GM19025 (cell line): ENCODE measurements at regions not wholly inside any gene's neighbourhood (a gene's known extent, or its start where the extent isn't known, plus 50 kb on each side); places are given as distances from the start of the nearest gene placed in this dataset.

ENCODE experiments used
- ATAC-seq: cut with Tn5 transposase; IDR thresholded peaks from one replicate; pipeline ENCODE4 v1.9.1; 2021; ENCODE audit warnings: mild to moderate bottlenecking, low read depth, moderate library complexity; ENCODE audit not compliant: unreplicated experiment

GRCh38 chr3:18054625-18055024 lies 312.2 kb upstream of the TBC1D5 start:
- no peak for ATAC-seq

DNA sequence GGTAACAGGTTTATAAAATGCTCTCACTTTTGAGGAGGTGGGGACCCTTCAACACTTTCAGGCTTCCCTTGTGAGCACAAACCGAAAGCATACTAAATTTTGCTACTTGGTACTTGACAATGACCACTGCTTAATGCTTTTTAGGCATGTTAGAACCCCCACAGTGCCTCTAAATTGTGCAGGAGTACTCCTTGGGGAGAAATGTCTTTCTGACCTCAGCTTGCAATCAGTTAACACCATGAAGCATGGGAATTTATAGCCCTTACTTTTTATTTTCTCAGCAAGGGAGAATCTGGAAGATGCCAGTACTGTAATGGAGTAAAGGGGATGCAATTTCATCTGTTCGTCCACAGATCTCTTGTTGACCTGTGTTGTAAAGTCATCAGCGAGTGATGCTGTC lies 308.9 kb upstream of the TBC1D5 start:
- no peak for ATAC-seq

- no peak for ATAC-seq
Observed at GRCh38 chr3:18049096-18049495, 306.7 kb upstream of the TBC1D5 start.

GRCh38 chr3:18047052-18047451 lies 304.6 kb upstream of the TBC1D5 start:
- ATAC-seq = no peak

DNA sequence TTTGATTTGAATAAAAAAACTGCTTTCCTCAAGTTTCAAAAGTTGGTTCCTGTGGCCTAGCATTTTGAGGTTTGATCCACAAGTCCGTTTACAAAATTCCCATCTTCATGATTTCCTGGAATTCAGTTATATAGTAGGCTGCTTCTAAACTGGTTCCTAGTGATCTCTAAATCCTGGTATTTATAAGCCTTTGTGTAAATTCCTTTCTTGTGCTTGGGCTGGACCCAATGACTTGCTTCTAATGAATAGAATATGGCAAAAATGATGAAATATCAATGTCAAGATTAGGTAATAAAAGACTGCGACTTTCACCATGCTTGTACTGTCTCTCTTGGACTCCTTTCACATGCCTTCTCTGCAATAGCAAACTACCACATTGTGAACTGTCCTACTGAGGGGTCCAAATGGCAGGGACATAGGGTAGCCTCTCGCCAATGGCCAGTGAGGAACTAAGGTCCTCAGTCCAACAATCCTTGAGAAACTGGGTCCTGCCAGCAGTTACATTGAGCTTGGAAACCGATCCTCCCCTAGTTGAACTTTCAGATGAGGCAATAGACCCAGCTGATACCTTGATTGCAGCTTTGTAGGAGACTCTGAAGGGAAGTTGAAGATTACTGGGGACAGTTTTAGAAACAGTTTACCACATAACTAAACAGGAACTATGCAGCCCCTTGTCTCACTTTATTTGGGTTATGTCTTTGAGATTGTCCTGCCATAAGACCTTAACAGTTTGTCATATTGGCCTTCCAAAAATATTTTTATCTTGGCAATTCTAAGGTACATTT lies 303.9 kb upstream of the TBC1D5 start:
- no peak for ATAC-seq

- ATAC-seq = no peak
Observed at GRCh38 chr3:18044971-18045880, 302.8 kb upstream of the TBC1D5 start.

GRCh38 chr3:18044191-18044590 lies 301.8 kb upstream of the TBC1D5 start:
- no peak for ATAC-seq

DNA sequence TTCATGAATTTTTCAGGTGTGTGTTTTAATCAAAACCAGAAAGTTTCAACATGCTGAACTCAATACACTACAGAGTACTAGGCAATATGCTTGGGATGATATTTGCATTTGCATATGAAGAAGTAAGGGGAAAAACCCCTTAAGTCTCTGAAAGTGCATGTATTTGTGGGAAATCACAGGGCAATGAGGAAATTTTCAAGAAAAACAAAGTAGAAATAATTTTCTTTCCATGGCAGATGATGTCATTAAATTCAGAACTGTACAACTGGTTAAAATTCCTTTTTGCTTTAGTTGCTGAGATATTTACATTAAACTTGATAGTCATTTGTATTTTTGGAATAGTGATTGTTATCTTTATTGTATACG lies 294.0 kb upstream of the TBC1D5 start:
- no peak for ATAC-seq

DNA sequence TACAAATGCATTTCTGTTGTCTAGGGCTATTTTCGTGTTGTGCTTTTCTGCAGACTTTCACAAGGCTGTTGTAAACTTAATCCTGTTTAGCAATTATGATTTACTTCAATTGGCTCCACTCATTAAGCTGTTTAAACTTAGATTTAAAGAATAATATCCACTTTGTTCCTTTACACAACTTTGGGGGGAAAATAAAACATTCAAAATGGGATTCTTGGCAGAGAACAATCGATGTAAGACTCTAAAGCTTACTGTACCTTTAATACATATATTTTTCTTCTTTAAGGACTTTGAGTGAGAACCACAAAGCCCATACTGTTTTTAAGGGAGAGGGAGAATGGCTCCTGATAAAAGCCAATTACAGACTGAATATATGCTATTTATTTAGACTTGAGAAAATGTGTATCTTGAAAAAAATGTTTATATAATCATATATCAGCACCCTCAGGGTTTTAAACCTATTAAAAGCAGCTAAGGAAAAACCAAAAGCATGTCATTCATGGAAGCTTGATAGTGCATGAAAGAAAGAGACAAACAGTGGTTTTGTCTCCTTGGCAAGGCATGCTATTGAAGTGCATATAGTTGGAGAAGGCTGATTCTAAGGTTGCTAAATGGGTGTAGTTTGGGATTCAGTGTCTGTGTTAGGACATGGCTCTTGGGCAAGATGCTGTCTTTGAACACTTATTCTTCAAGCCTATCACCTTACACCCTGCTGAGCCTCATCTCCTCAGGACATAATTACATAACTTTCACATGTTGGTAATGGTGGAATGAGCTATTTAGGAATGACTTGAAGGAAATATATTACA lies 293.4 kb upstream of the TBC1D5 start:
- ATAC-seq = no peak

GRCh38 chr3:18033581-18034108 lies 291.2 kb upstream of the TBC1D5 start:
- no peak for ATAC-seq

GRCh38 chr3:18030371-18030870 lies 288.0 kb upstream of the TBC1D5 start:
- ATAC-seq = no peak

- ATAC-seq = no peak
Observed at GRCh38 chr3:18027161-18027939, 284.9 kb upstream of the TBC1D5 start.

- no peak for ATAC-seq
Observed at GRCh38 chr3:18024715-18025114, 282.3 kb upstream of the TBC1D5 start.

GRCh38 chr3:18019161-18019495 lies 276.7 kb upstream of the TBC1D5 start:
- no peak for ATAC-seq

DNA sequence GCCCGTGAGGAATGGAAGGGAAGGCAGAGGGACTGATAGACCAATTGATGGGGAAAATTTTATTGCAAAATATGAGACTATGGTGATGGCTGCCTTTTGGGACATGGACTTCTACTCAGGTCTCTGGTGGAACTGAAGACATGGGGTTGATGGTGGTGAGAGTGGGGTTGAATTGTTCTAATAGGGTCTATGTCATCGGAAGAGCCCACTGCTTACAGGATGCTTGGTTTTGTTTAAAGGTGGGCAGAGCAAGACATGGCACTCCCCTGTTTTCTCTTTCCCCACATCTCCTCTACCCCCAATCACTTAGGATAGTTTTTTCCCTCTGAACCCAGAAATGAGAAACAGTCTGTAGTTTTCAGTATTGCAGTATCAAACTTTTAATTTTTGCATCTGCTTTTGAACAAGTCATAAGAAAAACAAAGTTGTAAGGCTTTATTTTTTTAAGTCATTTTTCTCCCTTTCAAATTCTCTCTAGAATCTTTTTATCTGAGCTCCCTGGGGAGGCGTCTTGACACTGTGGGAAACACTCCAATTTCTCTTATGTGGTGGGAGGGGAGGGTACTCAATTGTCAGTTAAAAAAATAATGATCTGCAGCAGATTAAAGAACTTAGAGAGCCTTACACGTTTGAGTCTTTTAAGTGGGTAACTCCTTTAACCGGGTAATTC lies 276.2 kb upstream of the TBC1D5 start:
- ATAC-seq = no peak

DNA sequence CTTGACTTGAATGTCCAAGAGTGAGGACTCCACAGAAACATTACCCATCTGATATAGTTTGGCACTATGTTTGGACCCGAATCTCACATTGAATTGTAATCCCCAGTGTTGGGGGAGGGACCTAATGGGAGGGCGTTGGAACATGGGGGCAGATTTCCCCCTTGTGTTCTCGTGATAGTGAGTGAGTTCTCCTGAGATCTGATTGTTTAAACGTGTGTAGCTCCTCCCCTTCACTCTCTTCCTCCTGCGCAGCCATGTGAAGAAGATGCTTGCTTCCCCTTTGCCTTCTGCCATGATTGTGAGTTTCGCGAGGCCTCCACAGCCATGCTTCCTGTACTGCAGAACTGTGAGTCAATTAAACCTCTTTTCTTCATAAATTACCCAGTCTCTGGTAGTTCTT lies 273.9 kb upstream of the TBC1D5 start:
- no peak for ATAC-seq

GRCh38 chr3:18012933-18013332 lies 270.5 kb upstream of the TBC1D5 start:
- no peak for ATAC-seq

GRCh38 chr3:18012436-18012835 lies 270.0 kb upstream of the TBC1D5 start:
- ATAC-seq = no peak

GRCh38 chr3:18011387-18011786 lies 269.0 kb upstream of the TBC1D5 start:
- ATAC-seq = no peak
